ENCODE measurements at regions not wholly inside any gene's neighbourhood (a gene's known extent, or its start where the extent isn't known, plus 50 kb on each side); places are given as distances from the start of the nearest gene placed in this dataset.

DNA sequence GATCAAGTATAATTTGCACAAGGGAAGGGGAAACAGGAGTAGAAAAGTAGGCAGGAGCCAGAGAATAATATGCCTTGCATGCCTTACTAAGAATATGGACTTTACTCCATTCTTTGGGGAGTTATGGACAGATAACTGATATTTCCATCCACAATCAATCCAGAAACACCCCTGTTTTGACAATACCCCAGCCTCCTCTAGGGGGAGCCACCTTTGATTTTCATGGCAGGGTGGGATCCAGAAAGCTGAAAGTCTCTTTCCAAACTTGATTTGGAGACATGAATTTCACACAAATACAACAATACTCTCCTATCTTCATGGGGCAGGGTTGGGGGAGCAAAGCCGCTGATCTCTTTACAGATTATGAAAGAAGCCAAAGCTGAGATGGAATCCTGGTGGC is 404.1 kb downstream of the FOXA2 start:
- DNase-seq = no peak
- Histone ChIP-seq H3K36me3 (ENCODE audit: insufficient read depth in 1 of 2, low read depth in 1 of 2) (no peaks in the 10 kb centered on the region), H3K4me1 (no peaks in the 10 kb centered on the region), H3K9me3 (no peaks in the 10 kb centered on the region), H3K27ac (no peak overlapping the region), H3K27me3 (ENCODE audit: insufficient read depth in 3 of 3, low read length in 2 of 3) (no peaks in the 10 kb centered on the region), H3K4me3 (no peak overlapping the region)
- no peak for ATAC-seq
- intact Hi-C loops (cut with DNase I) = no loop called here
- TF ChIP-seq, protein P1, sequence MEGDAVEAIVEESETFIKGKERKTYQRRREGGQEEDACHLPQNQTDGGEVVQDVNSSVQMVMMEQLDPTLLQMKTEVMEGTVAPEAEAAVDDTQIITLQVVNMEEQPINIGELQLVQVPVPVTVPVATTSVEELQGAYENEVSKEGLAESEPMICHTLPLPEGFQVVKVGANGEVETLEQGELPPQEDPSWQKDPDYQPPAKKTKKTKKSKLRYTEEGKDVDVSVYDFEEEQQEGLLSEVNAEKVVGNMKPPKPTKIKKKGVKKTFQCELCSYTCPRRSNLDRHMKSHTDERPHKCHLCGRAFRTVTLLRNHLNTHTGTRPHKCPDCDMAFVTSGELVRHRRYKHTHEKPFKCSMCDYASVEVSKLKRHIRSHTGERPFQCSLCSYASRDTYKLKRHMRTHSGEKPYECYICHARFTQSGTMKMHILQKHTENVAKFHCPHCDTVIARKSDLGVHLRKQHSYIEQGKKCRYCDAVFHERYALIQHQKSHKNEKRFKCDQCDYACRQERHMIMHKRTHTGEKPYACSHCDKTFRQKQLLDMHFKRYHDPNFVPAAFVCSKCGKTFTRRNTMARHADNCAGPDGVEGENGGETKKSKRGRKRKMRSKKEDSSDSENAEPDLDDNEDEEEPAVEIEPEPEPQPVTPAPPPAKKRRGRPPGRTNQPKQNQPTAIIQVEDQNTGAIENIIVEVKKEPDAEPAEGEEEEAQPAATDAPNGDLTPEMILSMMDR (IDR thresholded peaks at IDR 0.05) = no peak
- 60 to 66% (median 62%) methylated on average over 1 of the region's 1 CpG for WGBS, 3 donors

DNA sequence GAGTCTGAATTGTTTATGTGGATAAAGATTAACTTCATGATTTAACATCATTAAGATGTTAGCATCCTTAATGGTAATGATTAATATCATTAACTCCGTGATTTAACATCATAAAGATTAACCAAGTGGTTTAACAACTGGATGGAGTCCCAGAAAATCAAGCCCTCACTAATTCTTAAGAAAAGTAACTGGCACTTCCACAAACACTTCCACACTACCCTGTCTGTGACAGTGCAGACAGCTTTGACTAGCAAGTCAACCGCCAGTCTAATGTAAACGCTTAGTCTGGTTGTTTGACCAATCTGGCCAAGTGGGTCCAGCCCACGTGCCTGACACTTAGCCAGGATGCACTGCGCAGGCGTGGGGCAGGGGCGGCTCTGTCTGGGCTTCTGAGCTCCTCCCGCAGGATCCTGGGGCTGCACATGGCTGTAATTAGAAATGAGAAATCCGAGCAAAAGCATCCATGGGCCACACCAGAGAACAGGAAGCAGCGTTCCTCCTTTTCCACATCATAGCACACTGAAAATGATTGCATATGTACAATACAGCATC is 424.2 kb downstream of the FOXA2 start:
- DNase-seq (no peak), ATAC-seq (no peak)
- TF ChIP-seq, protein P1 (IDR thresholded peaks at IDR 0.05) = no peak
- WGBS, 3 donors = 69 to 71% (median 71%) methylated on average over 10 of the region's 10 CpGs
- H3K4me1 ChIP-seq = no peaks in the 10 kb centered on the region
- H3K27ac ChIP-seq = no peak overlapping the region
- H3K36me3 ChIP-seq (ENCODE audit: insufficient read depth in 1 of 2, low read depth in 1 of 2) = no peaks in the 10 kb centered on the region
- intact Hi-C loops (cut with DNase I) = no loop called here
- no peaks in the 10 kb centered on the region for H3K9me3 ChIP-seq
- no peaks in the 10 kb centered on the region for H3K27me3 ChIP-seq (ENCODE audit: insufficient read depth in 3 of 3, low read length in 2 of 3)
- H3K4me3 ChIP-seq = no peak overlapping the region

DNA sequence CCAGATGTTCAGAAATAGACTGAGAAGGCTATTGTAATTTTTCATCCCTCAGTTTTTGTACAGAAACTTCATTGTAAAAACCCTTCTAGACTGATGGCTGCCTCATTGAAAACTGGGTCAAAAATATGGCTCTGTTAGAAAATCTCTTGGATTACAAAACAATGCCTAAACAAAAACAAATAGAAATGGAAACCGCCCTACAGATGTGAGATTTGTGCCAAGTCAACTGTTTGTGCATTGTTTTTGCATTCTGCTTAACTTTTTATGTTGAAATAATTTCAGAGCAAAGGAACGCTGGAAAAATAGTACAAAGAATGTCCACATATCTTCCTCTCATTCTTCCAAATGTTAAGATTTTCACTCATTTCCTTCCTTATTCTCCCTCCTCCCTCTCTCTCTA is 425.1 kb downstream of the FOXA2 start:
- intact Hi-C loops (cut with DNase I) = no loop called here
- Histone ChIP-seq H3K4me3 (no peak overlapping the region), H3K36me3 (ENCODE audit: insufficient read depth in 1 of 2, low read depth in 1 of 2) (no peaks in the 10 kb centered on the region), H3K27ac (no peak overlapping the region), H3K27me3 (ENCODE audit: insufficient read depth in 3 of 3, low read length in 2 of 3) (no peaks in the 10 kb centered on the region), H3K4me1 (no peaks in the 10 kb centered on the region), H3K9me3 (no peaks in the 10 kb centered on the region)
- TF ChIP-seq, protein P1 (IDR thresholded peaks at IDR 0.05) = no peak
- no peak for ATAC-seq
- WGBS, 3 donors = 20 to 36% (median 23%) methylated on average over 2 of the region's 2 CpGs
- DNase-seq = no peak

DNA sequence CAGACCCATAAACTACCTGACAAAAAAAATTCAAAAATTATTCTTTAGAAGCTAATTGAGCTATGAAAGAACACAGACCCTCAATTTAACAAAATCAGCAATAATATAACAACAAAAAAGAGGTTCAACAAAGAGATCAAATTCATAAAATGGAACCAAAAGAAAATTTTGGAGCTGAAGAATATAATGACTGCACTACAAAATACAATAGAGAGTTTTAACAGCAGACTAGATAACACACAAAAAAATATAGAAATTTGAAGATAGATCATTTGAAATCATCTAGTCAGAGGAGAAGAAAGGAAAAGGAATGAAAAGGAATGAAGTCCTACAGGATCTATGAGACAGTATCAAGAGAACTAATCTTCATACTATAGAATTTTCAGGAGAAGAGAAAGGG is 422.1 kb downstream of the PAX1 start:
- ATAC-seq (no peak), DNase-seq (no peak)
- no peak overlapping the region for H3K27ac ChIP-seq
- H3K27me3 ChIP-seq (ENCODE audit: insufficient read depth in 3 of 3, low read length in 2 of 3) = no peaks in the 10 kb centered on the region
- H3K4me3 ChIP-seq = no peak overlapping the region
- peaks cover 10% of the 10 kb centered on the region for H3K9me3 ChIP-seq
- no peaks in the 10 kb centered on the region for H3K4me1 ChIP-seq
- intact Hi-C loops (cut with DNase I) = no loop called here
- H3K36me3 ChIP-seq (ENCODE audit: insufficient read depth in 1 of 2, low read depth in 1 of 2) = no peaks in the 10 kb centered on the region
- TF ChIP-seq, protein P1 (IDR thresholded peaks at IDR 0.05) = no peak

DNA sequence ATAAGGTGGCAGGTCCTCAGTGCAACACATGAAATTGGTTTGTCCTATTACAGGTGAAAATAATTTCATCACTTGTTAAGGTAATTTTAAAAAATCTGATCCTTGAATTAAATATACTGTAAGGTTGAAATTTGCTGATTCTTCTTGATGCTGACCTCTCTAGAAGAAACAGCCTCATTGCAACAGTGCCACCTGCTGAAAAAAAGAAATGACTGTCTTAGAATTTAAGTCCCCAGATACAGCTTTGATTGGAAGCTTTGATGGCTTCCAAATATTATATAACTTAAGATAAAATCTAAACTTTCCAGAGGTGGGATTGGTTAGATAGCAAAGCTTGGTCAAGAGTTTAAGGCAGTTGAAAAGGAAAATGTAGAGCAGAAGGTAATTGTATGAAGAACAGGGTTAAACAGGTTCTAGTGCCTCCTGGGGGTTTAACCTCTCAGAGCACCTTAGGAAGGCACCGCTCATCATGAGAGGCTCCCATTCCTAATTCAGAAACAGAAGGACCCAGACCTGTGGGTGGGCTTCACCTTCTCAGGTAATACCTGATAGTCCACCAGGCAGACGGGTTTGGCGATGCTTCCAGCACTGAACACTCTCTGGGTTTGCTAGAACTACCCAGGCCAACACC is 401.0 kb downstream of the PAX1 start:
- Histone ChIP-seq H3K4me3 (no peak overlapping the region), H3K9me3 (no peaks in the 10 kb centered on the region), H3K4me1 (no peaks in the 10 kb centered on the region), H3K36me3 (ENCODE audit: insufficient read depth in 1 of 2, low read depth in 1 of 2) (no peaks in the 10 kb centered on the region), H3K27me3 (ENCODE audit: insufficient read depth in 3 of 3, low read length in 2 of 3) (no peaks in the 10 kb centered on the region), H3K27ac (no peak overlapping the region)
- WGBS, 3 donors = 75 to 81% (median 78%) methylated on average over 3 of the region's 3 CpGs
- DNase-seq (no peak), ATAC-seq (no peak)
- TF ChIP-seq, protein P1 (IDR thresholded peaks at IDR 0.05) = no peak
- intact Hi-C loops (cut with DNase I) = no loop called here
